ENCODE measurements at regions not wholly inside any gene's neighbourhood (a gene's known extent, or its start where the extent isn't known, plus 50 kb on each side); places are given as distances from the start of the nearest gene placed in this dataset.

DNA sequence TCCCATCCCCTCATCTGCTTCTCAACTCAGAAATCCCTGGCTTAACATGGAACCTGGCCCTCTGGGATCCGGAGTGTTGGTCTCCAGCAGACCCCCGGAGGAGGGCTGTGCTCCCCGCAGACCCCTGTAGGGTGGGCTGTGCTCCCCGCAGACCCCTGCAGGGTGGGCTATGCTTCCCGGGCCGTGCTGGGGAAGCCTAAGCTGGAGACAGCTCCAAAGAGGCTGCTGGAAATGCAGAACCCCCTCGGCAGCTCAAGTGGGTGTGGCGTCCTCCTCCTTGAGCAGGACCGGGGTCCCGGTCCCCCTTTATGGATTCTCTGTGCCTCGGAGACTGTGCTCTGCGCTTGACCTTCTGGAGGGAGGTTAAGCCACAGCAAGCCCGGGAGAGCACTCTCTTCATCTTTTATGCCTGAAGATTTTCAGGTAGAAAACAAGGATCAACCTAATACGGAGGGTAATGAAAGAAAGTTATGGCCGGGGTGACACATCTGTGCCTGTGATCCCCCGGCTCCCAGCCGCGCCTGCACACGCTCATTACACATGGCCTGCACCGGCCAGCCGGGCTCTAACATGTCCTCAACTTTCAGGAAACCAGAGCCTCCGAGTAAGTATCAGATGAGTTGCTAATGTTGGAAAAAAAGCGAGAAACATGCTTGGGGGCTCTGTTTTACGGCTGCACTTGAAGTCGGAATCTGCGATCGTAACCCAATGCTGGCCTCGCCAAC, 87.7 kb upstream of the ACTRT2 start:
- no peak overlapping the region for H3K4me3 ChIP-seq (ENCODE audit: low read depth, low read length)
- H3K79me2 ChIP-seq = no peaks in the 10 kb centered on the region
- no peak overlapping the region for H2AFZ ChIP-seq
- H3K36me3 ChIP-seq (ENCODE audit: control insufficient read depth, insufficient read depth, low read length) = no peaks in the 10 kb centered on the region
- TF ChIP-seq, protein P1, sequence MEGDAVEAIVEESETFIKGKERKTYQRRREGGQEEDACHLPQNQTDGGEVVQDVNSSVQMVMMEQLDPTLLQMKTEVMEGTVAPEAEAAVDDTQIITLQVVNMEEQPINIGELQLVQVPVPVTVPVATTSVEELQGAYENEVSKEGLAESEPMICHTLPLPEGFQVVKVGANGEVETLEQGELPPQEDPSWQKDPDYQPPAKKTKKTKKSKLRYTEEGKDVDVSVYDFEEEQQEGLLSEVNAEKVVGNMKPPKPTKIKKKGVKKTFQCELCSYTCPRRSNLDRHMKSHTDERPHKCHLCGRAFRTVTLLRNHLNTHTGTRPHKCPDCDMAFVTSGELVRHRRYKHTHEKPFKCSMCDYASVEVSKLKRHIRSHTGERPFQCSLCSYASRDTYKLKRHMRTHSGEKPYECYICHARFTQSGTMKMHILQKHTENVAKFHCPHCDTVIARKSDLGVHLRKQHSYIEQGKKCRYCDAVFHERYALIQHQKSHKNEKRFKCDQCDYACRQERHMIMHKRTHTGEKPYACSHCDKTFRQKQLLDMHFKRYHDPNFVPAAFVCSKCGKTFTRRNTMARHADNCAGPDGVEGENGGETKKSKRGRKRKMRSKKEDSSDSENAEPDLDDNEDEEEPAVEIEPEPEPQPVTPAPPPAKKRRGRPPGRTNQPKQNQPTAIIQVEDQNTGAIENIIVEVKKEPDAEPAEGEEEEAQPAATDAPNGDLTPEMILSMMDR (IDR thresholded peaks at IDR 0.05) = no peak
- no peak overlapping the region for H3K9ac ChIP-seq
- H3K27ac ChIP-seq = no peak overlapping the region
- no peaks in the 10 kb centered on the region for H3K27me3 ChIP-seq (ENCODE audit: control insufficient read depth, insufficient read depth, low read length)
- H3K4me1 ChIP-seq = no peaks in the 10 kb centered on the region
- no peak overlapping the region for H3K4me2 ChIP-seq (ENCODE audit: low read length)
- H3K9me3 ChIP-seq (ENCODE audit: control insufficient read depth, low read length) = no peaks in the 10 kb centered on the region

GRCh38 chr1:2934156-2934540, 87.1 kb upstream of the ACTRT2 start:
- Histone ChIP-seq H3K36me3 (ENCODE audit: control insufficient read depth, insufficient read depth, low read length) (no peaks in the 10 kb centered on the region), H3K4me2 (ENCODE audit: low read length) (no peak overlapping the region), H3K4me3 (ENCODE audit: low read depth, low read length) (no peak overlapping the region), H3K79me2 (no peaks in the 10 kb centered on the region), H3K9me3 (ENCODE audit: control insufficient read depth, low read length) (no peaks in the 10 kb centered on the region), H3K9ac (no peak overlapping the region), H3K27ac (no peak overlapping the region), H2AFZ (no peak overlapping the region), H3K27me3 (ENCODE audit: control insufficient read depth, insufficient read depth, low read length) (no peaks in the 10 kb centered on the region), H3K4me1 (no peaks in the 10 kb centered on the region)
- TF ChIP-seq, protein P1 (IDR thresholded peaks at IDR 0.05) = no peak

- no peaks in the 10 kb centered on the region for H3K36me3 ChIP-seq (ENCODE audit: control insufficient read depth, insufficient read depth, low read length)
- no peaks in the 10 kb centered on the region for H3K4me1 ChIP-seq
- H3K4me3 ChIP-seq (ENCODE audit: low read depth, low read length) = no peak overlapping the region
- no peaks in the 10 kb centered on the region for H3K9me3 ChIP-seq (ENCODE audit: control insufficient read depth, low read length)
- H3K27ac ChIP-seq = no peak overlapping the region
- no peaks in the 10 kb centered on the region for H3K79me2 ChIP-seq
- TF ChIP-seq, protein P1 (IDR thresholded peaks at IDR 0.05) = no peak
- H3K9ac ChIP-seq = no peak overlapping the region
- no peak overlapping the region for H3K4me2 ChIP-seq (ENCODE audit: low read length)
- H3K27me3 ChIP-seq (ENCODE audit: control insufficient read depth, insufficient read depth, low read length) = no peaks in the 10 kb centered on the region
- no peak overlapping the region for H2AFZ ChIP-seq
These were observed 86.6 kb upstream of the ACTRT2 start for GRCh38 chr1:2934642-2935081.

- Histone ChIP-seq H3K27me3 (ENCODE audit: control insufficient read depth, insufficient read depth, low read length) (no peaks in the 10 kb centered on the region), H3K79me2 (no peaks in the 10 kb centered on the region), H3K4me1 (no peaks in the 10 kb centered on the region), H3K27ac (no peak overlapping the region), H3K9ac (no peak overlapping the region), H3K36me3 (ENCODE audit: control insufficient read depth, insufficient read depth, low read length) (no peaks in the 10 kb centered on the region), H2AFZ (no peak overlapping the region), H3K4me3 (ENCODE audit: low read depth, low read length) (no peak overlapping the region), H3K4me2 (ENCODE audit: low read length) (no peak overlapping the region), H3K9me3 (ENCODE audit: control insufficient read depth, low read length) (no peaks in the 10 kb centered on the region)
- TF ChIP-seq, protein P1 (IDR thresholded peaks at IDR 0.05) = no peak
These were observed 86.1 kb upstream of the ACTRT2 start for GRCh38 chr1:2935184-2935583.
